GM19035 (cell line): ENCODE measurements at regions not wholly inside any gene's neighbourhood (a gene's known extent, or its start where the extent isn't known, plus 50 kb on each side); places are given as distances from the start of the nearest gene placed in this dataset.

Source experiments
- ATAC-seq: cut with Tn5 transposase; IDR thresholded peaks from one replicate; pipeline ENCODE4 v1.9.1; 2021; ENCODE audit not compliant: unreplicated experiment

GRCh38 chr2:16005816-16006536 lies 65.6 kb downstream of the MYCN start:
- ATAC-seq, result no peak

- no peak for ATAC-seq
Observed at GRCh38 chr2:16005389-16005788, 65.0 kb downstream of the MYCN start.

GRCh38 chr2:16003809-16004208 lies 63.5 kb downstream of the MYCN start:
- ATAC-seq, result no peak

GRCh38 chr2:16003152-16003551 lies 62.8 kb downstream of the MYCN start:
- no peak for ATAC-seq

- ATAC-seq, result no peak
Observed at GRCh38 chr2:16002575-16002974, 62.2 kb downstream of the MYCN start.

GRCh38 chr2:16002144-16002543 lies 61.8 kb downstream of the MYCN start:
- no peak for ATAC-seq

- no peak for ATAC-seq
Observed at GRCh38 chr2:16000642-16001041, 60.3 kb downstream of the MYCN start.

GRCh38 chr2:15999596-16000469 lies 59.5 kb downstream of the MYCN start:
- no peak for ATAC-seq

- ATAC-seq, result no peak
Observed at GRCh38 chr2:15997728-15998280, 57.5 kb downstream of the MYCN start.

- ATAC-seq, result no peak
Observed at GRCh38 chr2:15996536-15997423, 56.4 kb downstream of the MYCN start.
